PC-9 (cell line): ENCODE measurements at regions not wholly inside any gene's neighbourhood (a gene's known extent, or its start where the extent isn't known, plus 50 kb on each side); places are given as distances from the start of the nearest gene placed in this dataset.
"Not testable (repeated sequence)": the region's sequence is repeated elsewhere in the genome, so short reads cannot be mapped to it uniquely, and the experiment has no call there.

ENCODE experiments used
- BruUV-seq: library from RNA; stranded (reverse); fragments of 400-500 nt; replicated peaks from 2 replicates; lab custom pipeline; 2021; lab: Mats Ljungman, UMichigan
- CTCF ChIA-PET: fragments of 300-600 bp; sonication (Branson Sonifier 250); formaldehyde crosslinking; loops from one replicate; lab custom pipeline; 2022; ENCODE audit warnings: antibody characterized with exemption; lab: Charles Lee
- POLR2A ChIA-PET: fragments of 300-600 bp; sonication (Branson Sonifier 250); formaldehyde crosslinking; loops from one replicate; lab custom pipeline; 2022; ENCODE audit warnings: antibody characterized with exemption; ENCODE audit not compliant: unreplicated experiment; lab: Charles Lee
- DNase-seq, 2 experiments: peaks; one replicate each; pipeline versions ENCODE4 v3.0.0 to v3.0.0-alpha.2; 2015 to 2022; ENCODE audit warnings: mixed read lengths in 1 of 2
- H2AFZ ChIP-seq: fragments of 200-600 bp; sonication (generic); 2 replicates; pipeline ENCODE4 v1.8.1; 2017; ENCODE audit warnings: antibody characterized with exemption
- H3F3A ChIP-seq: fragments of 200-600 bp; sonication (generic); 2 replicates; pipeline ENCODE4 v1.8.1; 2017; ENCODE audit warnings: antibody characterized with exemption, mild to moderate bottlenecking, low read depth; ENCODE audit not compliant: insufficient read depth
- H3K27ac ChIP-seq: fragments of 200-600 bp; sonication (generic); 2 replicates; pipeline ENCODE4 v1.6.1; 2016; ENCODE audit warnings: mixed run types
- H3K27me3 ChIP-seq: fragments of 200-600 bp; sonication (generic); 2 replicates; pipeline ENCODE4 v1.6.1; 2016; ENCODE audit warnings: low read depth, mixed run types; ENCODE audit not compliant: insufficient read depth
- H3K36me3 ChIP-seq: fragments of 200-600 bp; sonication (generic); 2 replicates; pipeline ENCODE4 v1.6.1; 2016; ENCODE audit warnings: low read depth, mixed run types
- H3K4me1 ChIP-seq: fragments of 200-600 bp; sonication (generic); replicated peaks from 2 replicates; pipeline ENCODE4 v1.6.1; 2016; ENCODE audit warnings: mixed run types; ENCODE audit not compliant: insufficient read depth
- H3K4me2 ChIP-seq: fragments of 200-600 bp; sonication (generic); 2 replicates; pipeline ENCODE4 v1.6.1; 2017; ENCODE audit warnings: mixed run types
- H3K4me3 ChIP-seq: fragments of 200-600 bp; sonication (generic); 2 replicates; pipeline ENCODE4 v1.6.1; 2016; ENCODE audit warnings: mixed run types
- H3K79me2 ChIP-seq: fragments of 200-600 bp; sonication (generic); 2 replicates; pipeline ENCODE4 v1.6.1; 2017; ENCODE audit warnings: low read depth, mixed run types
- H3K9me2 ChIP-seq: fragments of 200-600 bp; sonication (generic); 2 replicates; pipeline ENCODE4 v1.8.1; 2017; ENCODE audit warnings: mild to moderate bottlenecking; ENCODE audit not compliant: insufficient read depth
- H3K9me3 ChIP-seq: fragments of 200-600 bp; sonication (generic); 2 replicates; pipeline ENCODE4 v1.8.1; 2016; ENCODE audit warnings: low read depth; ENCODE audit not compliant: insufficient read depth
- H4K20me1 ChIP-seq: fragments of 200-600 bp; sonication (generic); 2 replicates; pipeline ENCODE4 v1.8.1; 2017; ENCODE audit not compliant: insufficient read depth
- CTCF ChIP-seq: fragments of 200-600 bp; sonication (generic); conservative IDR thresholded peaks from 2 replicates; pipeline ENCODE4 v1.6.1; 2017; ENCODE audit warnings: mixed run types, antibody characterized with exemption, mild to moderate bottlenecking, moderate library complexity
- EZH2 ChIP-seq: fragments of 200-600 bp; sonication (generic); IDR thresholded peaks from 2 replicates; pipeline ENCODE4 v1.8.0; 2017; ENCODE audit warnings: antibody characterized with exemption, low read depth
- intact Hi-C: fragments of 100-400 bp; cut with micrococcal nuclease; formaldehyde crosslinking; loops from one replicate; pipeline ENCODE4 v1.10.0; 2022; ENCODE audit not compliant: unreplicated experiment

DNA sequence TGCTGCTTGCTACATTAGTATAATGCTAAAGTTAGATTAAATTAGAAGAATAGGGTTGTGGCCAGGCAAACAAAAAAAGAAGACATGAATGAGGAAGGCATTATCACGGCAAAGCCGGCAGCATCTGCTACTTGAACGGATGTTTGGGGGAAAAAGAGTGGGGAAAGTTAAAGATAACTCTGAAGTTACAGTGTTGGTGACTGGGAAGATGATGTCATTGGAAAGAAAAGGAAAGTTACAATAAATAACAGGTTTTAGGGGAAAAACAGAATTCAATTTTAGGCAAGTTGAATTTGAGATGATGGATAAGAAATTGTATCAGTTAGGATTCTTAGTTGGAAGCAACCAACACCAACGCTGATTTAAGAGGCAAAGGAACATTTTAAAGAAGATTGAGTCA lies 74.2 kb upstream of the NRN1 start:
- no TSS peak for BruUV-seq
- no peak overlapping the region for H3K4me3 ChIP-seq
- TF ChIP-seq EZH2 (no peak), CTCF (no peak)
- no peaks in the 10 kb centered on the region for H3F3A ChIP-seq
- H3K36me3 ChIP-seq, result no peaks in the 10 kb centered on the region
- POLR2A ChIA-PET, result no interaction called here
- intact Hi-C loops, result no loop called here
- H3K4me1 ChIP-seq, result no peaks in the 10 kb centered on the region
- no peaks in the 10 kb centered on the region for H3K9me2 ChIP-seq
- CTCF ChIA-PET, result no interaction called here
- DNase-seq, result no peak
- H3K4me2 ChIP-seq, result no peak overlapping the region
- no peak overlapping the region for H3K27ac ChIP-seq
- no peaks in the 10 kb centered on the region for H3K79me2 ChIP-seq
- H2AFZ ChIP-seq, result no peak overlapping the region
- H4K20me1 ChIP-seq, result no peaks in the 10 kb centered on the region
- H3K27me3 ChIP-seq, result no peaks in the 10 kb centered on the region
- no peaks in the 10 kb centered on the region for H3K9me3 ChIP-seq

DNA sequence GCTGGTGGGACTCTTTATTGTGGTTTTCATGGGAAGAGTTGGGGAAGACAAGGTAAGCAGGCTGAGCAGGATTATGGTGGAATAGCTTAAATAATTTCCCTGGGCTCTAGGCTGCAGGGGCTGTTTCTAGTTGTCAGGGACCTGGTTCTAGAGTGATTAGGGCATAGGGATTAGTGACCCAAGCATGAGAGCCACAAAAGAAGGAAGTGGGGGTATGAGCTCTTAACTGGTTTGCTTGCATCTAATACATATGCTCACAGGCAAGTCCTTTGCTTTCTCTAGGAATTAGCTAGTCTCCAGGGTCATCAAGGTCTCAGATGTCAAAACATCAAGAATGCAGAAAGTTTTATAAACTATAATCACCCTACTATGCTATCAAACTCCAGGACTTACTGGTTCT lies 67.5 kb upstream of the NRN1 start:
- Histone ChIP-seq H4K20me1 (no peaks in the 10 kb centered on the region), H3K27me3 (no peaks in the 10 kb centered on the region), H3F3A (no peaks in the 10 kb centered on the region), H3K36me3 (no peaks in the 10 kb centered on the region), H2AFZ (no peak overlapping the region), H3K9me2 (no peaks in the 10 kb centered on the region), H3K27ac (no peak overlapping the region), H3K4me3 (no peak overlapping the region), H3K4me1 (no peaks in the 10 kb centered on the region), H3K9me3 (no peaks in the 10 kb centered on the region), H3K4me2 (no peak overlapping the region), H3K79me2 (no peaks in the 10 kb centered on the region)
- BruUV-seq, result no TSS peak
- ChIA-PET POLR2A (no interaction called here), CTCF (no interaction called here)
- intact Hi-C loops, result no loop called here
- DNase-seq, result no peak
- no peak for TF ChIP-seq EZH2
- TF ChIP-seq CTCF, result no peak

DNA sequence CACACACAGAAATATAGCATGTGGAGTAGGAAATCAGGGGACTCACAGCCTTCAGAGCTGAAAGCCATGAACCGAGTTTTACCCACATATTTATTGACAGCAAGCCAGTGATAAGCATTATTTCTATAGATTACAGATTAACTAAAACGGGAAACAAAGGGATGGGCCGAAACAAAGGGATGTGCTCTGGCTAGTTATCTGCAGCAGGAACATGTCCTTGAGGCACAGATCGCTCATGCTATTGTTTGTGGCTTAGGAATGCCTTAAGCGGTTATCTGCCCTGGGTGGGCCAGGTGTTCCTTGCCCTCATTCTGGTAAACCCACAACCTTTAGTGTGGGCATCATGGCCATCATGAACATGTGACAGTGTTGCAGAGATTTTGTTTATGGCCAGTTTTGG lies 61.4 kb upstream of the NRN1 start:
- H3K79me2 ChIP-seq, H3K27ac ChIP-seq, H3K4me2 ChIP-seq, POLR2A ChIA-PET, H3K9me2 ChIP-seq, H3K36me3 ChIP-seq, intact Hi-C loops, H3K9me3 ChIP-seq, H3F3A ChIP-seq, H3K27me3 ChIP-seq, BruUV-seq, CTCF ChIA-PET, H4K20me1 ChIP-seq, H3K4me3 ChIP-seq, DNase-seq, H3K4me1 ChIP-seq, H2AFZ ChIP-seq: not testable (repeated sequence)

DNA sequence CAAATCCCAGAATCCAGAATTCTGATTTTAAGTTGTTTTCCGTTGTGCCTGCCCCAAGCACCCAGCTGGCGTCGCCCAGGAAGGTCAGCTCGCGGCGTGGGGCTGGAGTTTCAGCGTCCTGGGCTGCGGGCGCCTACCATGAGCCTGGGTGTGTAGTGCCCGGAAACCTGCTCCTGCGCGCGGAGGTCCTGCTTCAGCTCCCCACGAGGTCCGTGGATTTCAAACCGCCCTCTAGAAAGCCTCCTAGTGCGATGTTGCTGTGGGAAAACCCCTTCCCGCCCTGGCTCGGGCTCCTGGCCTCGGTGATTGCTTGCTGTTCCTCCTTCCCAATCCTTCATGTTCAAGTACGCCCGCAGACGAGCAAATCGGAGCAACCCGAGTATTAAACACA lies 51.3 kb upstream of the NRN1 start:
- peaks cover 26% of the 10 kb centered on the region; the same call in 1 of the 2 replicates for H3K27me3 ChIP-seq
- POLR2A ChIA-PET, result no interaction called here

More for the DNA sequence above, 51.3 kb upstream of the NRN1 start:
- intact Hi-C loops, result no loop called here
- Histone ChIP-seq H4K20me1 (no peaks in the 10 kb centered on the region), H3K4me1 (no peaks in the 10 kb centered on the region), H3K27ac (no peak overlapping the region), H3K36me3 (no peaks in the 10 kb centered on the region), H3K4me2 (no peak overlapping the region), H3F3A (no peaks in the 10 kb centered on the region), H2AFZ (no peak overlapping the region), H3K9me2 (no peaks in the 10 kb centered on the region), H3K79me2 (no peaks in the 10 kb centered on the region), H3K9me3 (no peaks in the 10 kb centered on the region), H3K4me3 (no peak overlapping the region)
- DNase-seq, result no peak
- no TSS peak for BruUV-seq
- TF ChIP-seq EZH2 (no peak), CTCF (no peak)
- CTCF ChIA-PET, result no interaction called here
